Endothelial cell of umbilical vein (primary cell): ENCODE measurements at regions not wholly inside any gene's neighbourhood (a gene's known extent, or its start where the extent isn't known, plus 50 kb on each side); places are given as distances from the start of the nearest gene placed in this dataset.

Source experiments
- EZH2 ChIP-seq: IDR thresholded peaks from 2 replicates; pipeline ENCODE4 v1.6.1; 2012; ENCODE audit warnings: borderline replicate concordance, low read depth, mild to moderate bottlenecking, moderate library complexity, low read length, inconsistent platforms; ENCODE audit not compliant: severe bottlenecking
- FOS ChIP-seq: IDR thresholded peaks from 2 replicates; pipeline ENCODE4 v1.6.1; 2011; ENCODE audit warnings: mild to moderate bottlenecking, low read length, moderate library complexity, borderline replicate concordance; ENCODE audit not compliant: insufficient read depth
- JUN ChIP-seq: IDR thresholded peaks from 2 replicates; pipeline ENCODE4 v1.6.1; 2011; ENCODE audit warnings: borderline replicate concordance, low read depth; ENCODE audit not compliant: insufficient read length, insufficient read depth
- POLR2A ChIP-seq: IDR thresholded peaks from 2 replicates; pipeline ENCODE4 v1.6.1; 2012; ENCODE audit warnings: low read depth, mild to moderate bottlenecking, control low read depth, low read length
- TF ChIP-seq, protein P1 (sequence below), 2 donors: IDR thresholded peaks; 1 replicate in 1 of 2; 2 replicates in 1 of 2; pipeline ENCODE4 v1.5.1; 2011; ENCODE audit warnings: low read length in 2 of 2, mild to moderate bottlenecking in 2 of 2, moderate library complexity in 2 of 2, control low read depth in 1 of 2, inconsistent platforms in 1 of 2, low read depth in 1 of 2; ENCODE audit not compliant: insufficient read depth in 1 of 2; ENCODE audit errors: extremely low read depth in 1 of 2
- TF ChIP-seq, protein P2 (sequence below): IDR thresholded peaks from 2 replicates; pipeline ENCODE4 v1.6.1; 2011; ENCODE audit not compliant: insufficient read depth, insufficient read length

DNA sequence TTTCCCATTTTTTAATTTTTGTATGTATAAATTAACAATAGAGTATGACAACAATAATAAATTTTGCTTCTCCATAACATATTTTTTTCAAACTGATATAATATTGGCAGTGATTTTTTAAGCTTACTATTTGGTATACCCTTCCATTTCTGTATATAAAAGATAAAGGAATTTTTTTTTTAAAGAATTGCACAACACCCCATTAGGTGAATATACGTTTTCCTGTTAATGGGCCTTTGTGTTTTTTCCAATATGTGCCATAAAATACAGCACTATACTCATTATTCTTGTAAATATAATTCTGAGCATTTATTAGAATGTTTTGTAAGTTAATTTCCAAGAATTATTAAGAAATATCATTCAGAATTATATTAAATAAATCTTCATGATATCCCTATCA is 515.2 kb upstream of the RGS18 start:
- TF ChIP-seq EZH2 (no peak), JUN (no peak), FOS (no peak), POLR2A (no peak)
- TF ChIP-seq, protein P1, sequence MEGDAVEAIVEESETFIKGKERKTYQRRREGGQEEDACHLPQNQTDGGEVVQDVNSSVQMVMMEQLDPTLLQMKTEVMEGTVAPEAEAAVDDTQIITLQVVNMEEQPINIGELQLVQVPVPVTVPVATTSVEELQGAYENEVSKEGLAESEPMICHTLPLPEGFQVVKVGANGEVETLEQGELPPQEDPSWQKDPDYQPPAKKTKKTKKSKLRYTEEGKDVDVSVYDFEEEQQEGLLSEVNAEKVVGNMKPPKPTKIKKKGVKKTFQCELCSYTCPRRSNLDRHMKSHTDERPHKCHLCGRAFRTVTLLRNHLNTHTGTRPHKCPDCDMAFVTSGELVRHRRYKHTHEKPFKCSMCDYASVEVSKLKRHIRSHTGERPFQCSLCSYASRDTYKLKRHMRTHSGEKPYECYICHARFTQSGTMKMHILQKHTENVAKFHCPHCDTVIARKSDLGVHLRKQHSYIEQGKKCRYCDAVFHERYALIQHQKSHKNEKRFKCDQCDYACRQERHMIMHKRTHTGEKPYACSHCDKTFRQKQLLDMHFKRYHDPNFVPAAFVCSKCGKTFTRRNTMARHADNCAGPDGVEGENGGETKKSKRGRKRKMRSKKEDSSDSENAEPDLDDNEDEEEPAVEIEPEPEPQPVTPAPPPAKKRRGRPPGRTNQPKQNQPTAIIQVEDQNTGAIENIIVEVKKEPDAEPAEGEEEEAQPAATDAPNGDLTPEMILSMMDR (IDR thresholded peaks at IDR 0.05; ENCODE audit: extremely low read depth in 1 of 2, insufficient read depth in 1 of 2, low read depth in 1 of 2, low read length in 2 of 2): no peak
- TF ChIP-seq, protein P2, sequence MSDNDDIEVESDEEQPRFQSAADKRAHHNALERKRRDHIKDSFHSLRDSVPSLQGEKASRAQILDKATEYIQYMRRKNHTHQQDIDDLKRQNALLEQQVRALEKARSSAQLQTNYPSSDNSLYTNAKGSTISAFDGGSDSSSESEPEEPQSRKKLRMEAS: no peak
